LNCAP (cell line): ENCODE measurements at regions not wholly inside any gene's neighbourhood (a gene's known extent, or its start where the extent isn't known, plus 50 kb on each side); places are given as distances from the start of the nearest gene placed in this dataset.

Experiments used
- CTCF ChIP-seq: fragments of 450-650 bp; IDR thresholded peaks from 2 replicates; pipeline ENCODE4 v1.5.1; 2017; ENCODE audit warnings: mild to moderate bottlenecking

- no peak for TF ChIP-seq CTCF
Observed at GRCh38 chr18:38297910-38298309, 732.3 kb upstream of the CELF4 start.

- TF ChIP-seq CTCF: no peak
Observed at GRCh38 chr18:38290229-38290628, 724.6 kb upstream of the CELF4 start.

- TF ChIP-seq CTCF: no peak
Observed at GRCh38 chr18:38284972-38285371, 719.4 kb upstream of the CELF4 start.

DNA sequence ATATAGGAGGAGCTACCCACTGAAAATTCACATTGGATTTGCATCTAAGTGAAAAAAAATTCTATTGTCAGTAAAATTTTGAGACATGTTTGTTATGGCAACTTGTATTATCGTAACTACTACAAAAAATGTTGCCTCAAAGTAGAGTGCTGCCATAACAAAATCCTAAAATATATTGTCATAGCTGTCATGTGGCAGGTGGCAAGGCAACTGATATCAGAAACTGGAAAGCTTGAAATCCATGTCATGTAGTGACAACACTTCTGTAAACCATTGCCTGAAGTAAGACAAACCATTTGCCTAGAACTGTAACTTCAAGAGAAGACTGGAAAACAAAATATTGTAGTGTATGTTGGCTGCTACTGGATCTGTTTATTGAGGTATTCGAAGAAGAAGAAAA lies 697.5 kb upstream of the CELF4 start:
- no peak for TF ChIP-seq CTCF

- no peak for TF ChIP-seq CTCF
Observed at GRCh38 chr18:38262661-38263060, 697.1 kb upstream of the CELF4 start.

DNA sequence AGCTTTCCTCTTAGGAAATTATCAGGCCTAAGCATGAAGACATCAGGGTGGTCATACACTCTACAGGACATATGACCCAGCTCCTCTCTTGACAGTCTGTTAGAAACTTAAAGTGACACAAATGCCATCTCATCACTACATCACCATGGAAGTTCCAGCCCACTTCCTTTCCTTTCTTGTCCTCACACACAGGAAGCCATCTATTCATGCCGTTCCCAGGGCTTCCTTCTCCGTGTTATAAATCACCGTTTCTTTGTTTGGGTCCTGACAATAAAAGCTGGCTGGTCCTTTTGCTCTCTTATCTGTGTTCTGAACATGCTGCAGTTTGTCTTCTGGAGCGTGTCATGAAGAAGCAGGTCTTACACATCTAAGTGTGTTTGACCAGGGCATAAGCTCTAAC lies 692.1 kb upstream of the CELF4 start:
- no peak for TF ChIP-seq CTCF

DNA sequence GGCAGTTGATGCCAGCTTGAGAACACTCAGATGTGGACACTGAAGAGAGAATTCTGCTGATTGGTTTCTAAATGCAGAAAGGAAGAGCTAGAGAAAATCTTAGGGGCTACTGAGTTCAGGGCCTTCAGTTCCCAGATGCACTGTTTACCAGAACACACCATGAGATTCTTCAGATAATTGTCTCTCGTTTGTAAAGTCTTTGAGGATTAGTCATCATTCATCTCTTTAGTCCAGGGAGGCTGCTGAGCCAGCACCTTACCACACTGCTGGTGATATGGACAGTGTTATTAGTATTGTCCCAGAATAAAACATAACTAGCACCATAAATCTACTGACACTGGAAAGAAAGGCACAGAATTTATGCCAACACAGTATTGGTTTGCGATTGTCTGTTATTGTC lies 690.8 kb upstream of the CELF4 start:
- TF ChIP-seq CTCF: no peak

- no peak for TF ChIP-seq CTCF
Observed at GRCh38 chr18:38250971-38251370, 685.4 kb upstream of the CELF4 start.
